BLaER1 treated with 17β-estradiol and CSF1 and Interleukin-3, amounts not matched to agents 10 nM and 100 nM (cell line): ENCODE measurements at regions not wholly inside any gene's neighbourhood (a gene's known extent, or its start where the extent isn't known, plus 50 kb on each side); places are given as distances from the start of the nearest gene placed in this dataset.

Source experiments
- H3K27ac ChIP-seq, 11 experiments: shearing (Covaris generic); formaldehyde crosslinking; 2 replicates each; pipeline ENCODE4 v1.8.1; 2022
- H3K27me3 ChIP-seq, 11 experiments: shearing (Covaris generic); formaldehyde crosslinking; 2 replicates each; pipeline ENCODE4 v1.8.1; 2022
- H3K36me3 ChIP-seq, 11 experiments: shearing (Covaris generic); formaldehyde crosslinking; 2 replicates each; pipeline ENCODE4 v1.8.1; 2022
- H3K4me1 ChIP-seq, 10 experiments: shearing (Covaris generic); formaldehyde crosslinking; 2 replicates each; pipeline ENCODE4 v1.8.1; 2022
- H3K4me2 ChIP-seq, 11 experiments: shearing (Covaris generic); formaldehyde crosslinking; 2 replicates each; pipeline ENCODE4 v1.8.1; 2022
- H3K4me3 ChIP-seq, 10 experiments: shearing (Covaris generic); formaldehyde crosslinking; 2 replicates each; pipeline ENCODE4 v1.8.1; 2022
- H3K9ac ChIP-seq, 11 experiments: shearing (Covaris generic); formaldehyde crosslinking; 2 replicates each; pipeline ENCODE4 v1.8.1; 2022
- H3K9me3 ChIP-seq, 11 experiments: shearing (Covaris generic); formaldehyde crosslinking; replicated peaks in 1 of 11; 2 replicates each; pipeline ENCODE4 v1.8.1; 2022
- H4K20me1 ChIP-seq, 11 experiments: shearing (Covaris generic); formaldehyde crosslinking; 2 replicates each; pipeline ENCODE4 v1.8.1; 2022
- Cebpa-rat ChIP-seq, 11 experiments: shearing (Covaris generic); IDR thresholded peaks; 2 replicates each; pipeline ENCODE4 v1.8.1; 2022

- no peaks in the 10 kb centered on the region for H3K27me3 ChIP-seq
- H3K36me3 ChIP-seq: peaks cover 7 to 83% (median 11%) of the 10 kb centered on the region in 11 experiments; a peak in 12 of 22 replicates
- peaks cover 19 to 49% (median 23%) of the 10 kb centered on the region in 11 experiments for H3K9me3 ChIP-seq
- H3K9ac ChIP-seq: no peak overlapping the region
- H3K4me3 ChIP-seq: no peak overlapping the region
- H3K4me2 ChIP-seq: no peak overlapping the region
- 0 out of 22 replicates have a peak, but pooled peaks cover 0 to 5% (median 0%) of the 10 kb centered on the region in 11 experiments for H4K20me1 ChIP-seq
- peaks cover 0 to 26% (median 0%) of the 10 kb centered on the region in 10 experiments; a peak in 4 of 20 replicates for H3K4me1 ChIP-seq
- TF ChIP-seq Cebpa-rat (IDR thresholded peaks at IDR 0.05): no peak
- H3K27ac ChIP-seq: no peak overlapping the region
Measured at GRCh38 chr6:11292594-11293236, 60.2 kb upstream of the NEDD9 start.

GRCh38 chr6:11292091-11292490 lies 59.6 kb upstream of the NEDD9 start:
- Histone ChIP-seq H3K36me3 (peaks cover 7 to 82% (median 9%) of the 10 kb centered on the region in 11 experiments; a peak in 12 of 22 replicates), H3K9ac (no peak overlapping the region), H3K4me2 (no peak overlapping the region), H3K27me3 (no peaks in the 10 kb centered on the region), H3K9me3 (peaks cover 18 to 48% (median 21%) of the 10 kb centered on the region in 11 experiments), H4K20me1 (0 out of 22 replicates have a peak, but pooled peaks cover 0 to 5% (median 0%) of the 10 kb centered on the region in 11 experiments), H3K27ac (no peak overlapping the region), H3K4me3 (no peak overlapping the region), H3K4me1 (peaks cover 0 to 26% (median 0%) of the 10 kb centered on the region in 10 experiments; a peak in 4 of 20 replicates)
- TF ChIP-seq Cebpa-rat (IDR thresholded peaks at IDR 0.05): no peak

- no peak overlapping the region for H3K9ac ChIP-seq
- no peak for TF ChIP-seq Cebpa-rat (IDR thresholded peaks at IDR 0.05)
Measured at GRCh38 chr6:11291582-11291981, 59.1 kb upstream of the NEDD9 start.

GRCh38 chr6:11290027-11290426 lies 57.6 kb upstream of the NEDD9 start:
- no peaks in the 10 kb centered on the region for H3K27me3 ChIP-seq
- H3K4me3 ChIP-seq: no peak overlapping the region
- 0 out of 22 replicates have a peak, but pooled peaks cover 0 to 5% (median 0%) of the 10 kb centered on the region in 11 experiments for H4K20me1 ChIP-seq
- H3K9ac ChIP-seq: no peak overlapping the region
- peaks cover 0 to 74% (median 0%) of the 10 kb centered on the region in 11 experiments; a peak in 4 of 22 replicates for H3K36me3 ChIP-seq
- TF ChIP-seq Cebpa-rat (IDR thresholded peaks at IDR 0.05): no peak
- H3K27ac ChIP-seq: no peak overlapping the region
- H3K9me3 ChIP-seq: peaks cover 0 to 44% (median 12%) of the 10 kb centered on the region in 11 experiments; a peak in 16 of 22 replicates
- H3K4me1 ChIP-seq: peaks cover 0 to 22% (median 0%) of the 10 kb centered on the region in 10 experiments; a peak in 4 of 20 replicates
- H3K4me2 ChIP-seq: no peak overlapping the region

More at GRCh38 chr6:11291582-11291981, 59.1 kb upstream of the NEDD9 start:
- Histone ChIP-seq H3K36me3 (peaks cover 4 to 82% (median 8%) of the 10 kb centered on the region in 11 experiments; a peak in 12 of 22 replicates), H4K20me1 (0 out of 22 replicates have a peak, but pooled peaks cover 0 to 5% (median 0%) of the 10 kb centered on the region in 11 experiments), H3K4me3 (no peak overlapping the region), H3K9me3 (peaks cover 14 to 48% (median 20%) of the 10 kb centered on the region in 11 experiments), H3K27me3 (no peaks in the 10 kb centered on the region), H3K4me2 (no peak overlapping the region), H3K27ac (no peak overlapping the region), H3K4me1 (peaks cover 0 to 26% (median 0%) of the 10 kb centered on the region in 10 experiments; a peak in 4 of 20 replicates)

GRCh38 chr6:11288065-11288464 lies 55.6 kb upstream of the NEDD9 start:
- Histone ChIP-seq H3K4me2 (no peak overlapping the region), H3K36me3 (peaks cover 0 to 70% (median 0%) of the 10 kb centered on the region in 11 experiments; a peak in 4 of 22 replicates), H3K4me3 (no peak overlapping the region), H4K20me1 (0 out of 22 replicates have a peak, but pooled peaks cover 0 to 5% (median 0%) of the 10 kb centered on the region in 11 experiments), H3K9me3 (peaks cover 0 to 32% (median 9%) of the 10 kb centered on the region in 11 experiments; a peak in 16 of 22 replicates), H3K27me3 (no peaks in the 10 kb centered on the region), H3K4me1 (0 out of 20 replicates have a peak, but pooled peaks cover 0 to 2% (median 0%) of the 10 kb centered on the region in 10 experiments), H3K27ac (no peak overlapping the region), H3K9ac (no peak overlapping the region)
- TF ChIP-seq Cebpa-rat (IDR thresholded peaks at IDR 0.05): no peak

- no peak overlapping the region for H3K4me3 ChIP-seq
- H3K9me3 ChIP-seq: peaks cover 0 to 32% (median 9%) of the 10 kb centered on the region in 11 experiments; a peak in 16 of 22 replicates
- no peak overlapping the region for H3K9ac ChIP-seq
Measured at GRCh38 chr6:11284996-11285395, 52.5 kb upstream of the NEDD9 start.

GRCh38 chr6:11283629-11284028 lies 51.2 kb upstream of the NEDD9 start:
- Histone ChIP-seq H3K36me3 (peaks cover 0 to 76% (median 0%) of the 10 kb centered on the region in 11 experiments; a peak in 5 of 22 replicates), H3K4me2 (no peak overlapping the region), H3K4me1 (0 out of 20 replicates have a peak, but pooled peaks cover 0 to under 1% (median 0%) of the 10 kb centered on the region in 10 experiments), H3K4me3 (no peak overlapping the region), H3K27ac (no peak overlapping the region), H3K9ac (no peak overlapping the region), H3K9me3 (peaks cover 0 to 31% (median 9%) of the 10 kb centered on the region in 11 experiments; a peak in 16 of 22 replicates), H3K27me3 (no peaks in the 10 kb centered on the region), H4K20me1 (peaks cover 0 to 14% (median 0%) of the 10 kb centered on the region in 11 experiments; a peak in 1 of 22 replicates)
- no peak for TF ChIP-seq Cebpa-rat (IDR thresholded peaks at IDR 0.05)

More at GRCh38 chr6:11284996-11285395, 52.5 kb upstream of the NEDD9 start:
- H3K36me3 ChIP-seq: peaks cover 0 to 71% (median 0%) of the 10 kb centered on the region in 11 experiments; a peak in 5 of 22 replicates
- H3K4me1 ChIP-seq: no peaks in the 10 kb centered on the region
- H3K27ac ChIP-seq: no peak overlapping the region
- H3K27me3 ChIP-seq: no peaks in the 10 kb centered on the region
- H3K4me2 ChIP-seq: no peak overlapping the region
- no peak for TF ChIP-seq Cebpa-rat (IDR thresholded peaks at IDR 0.05)
- peaks cover 0 to 12% (median 0%) of the 10 kb centered on the region in 11 experiments; a peak in 1 of 22 replicates for H4K20me1 ChIP-seq

- Histone ChIP-seq H3K4me2 (no peak overlapping the region), H3K9ac (no peak overlapping the region), H4K20me1 (peaks cover 0 to 14% (median 0%) of the 10 kb centered on the region in 11 experiments; a peak in 1 of 22 replicates)
Measured at GRCh38 chr6:11282875-11283274, 50.4 kb upstream of the NEDD9 start.

More at GRCh38 chr6:11282875-11283274, 50.4 kb upstream of the NEDD9 start:
- H3K36me3 ChIP-seq: peaks cover 0 to 68% (median 0%) of the 10 kb centered on the region in 11 experiments; a peak in 5 of 22 replicates
- H3K4me3 ChIP-seq: no peak overlapping the region
- H3K27me3 ChIP-seq: no peaks in the 10 kb centered on the region
- peaks cover 0 to 24% (median 9%) of the 10 kb centered on the region in 11 experiments; a peak in 16 of 22 replicates for H3K9me3 ChIP-seq
- TF ChIP-seq Cebpa-rat (IDR thresholded peaks at IDR 0.05): no peak
- no peak overlapping the region for H3K27ac ChIP-seq
- peaks cover 0 to 8% (median 0%) of the 10 kb centered on the region in 10 experiments; a peak in 4 of 20 replicates for H3K4me1 ChIP-seq
